H9 (cell line): ENCODE measurements at regions not wholly inside any gene's neighbourhood (a gene's known extent, or its start where the extent isn't known, plus 50 kb on each side); places are given as distances from the start of the nearest gene placed in this dataset.

Source experiments
- DNase-seq: peaks from one replicate; pipeline ENCODE4 v3.0.0-alpha.2; 2017
- H2AFZ ChIP-seq: one replicate; pipeline ENCODE4 v1.6.1; 2013; ENCODE audit warnings: mild to moderate bottlenecking, low read length, control low read depth, moderate library complexity
- H2AK5ac ChIP-seq: 2 replicates; pipeline ENCODE4 v1.6.1; 2013; ENCODE audit warnings: low read length, control low read depth, mixed read lengths; ENCODE audit not compliant: insufficient read length
- H2BK120ac ChIP-seq: one replicate; pipeline ENCODE4 v1.6.1; 2013; ENCODE audit warnings: low read depth, mild to moderate bottlenecking, low read length, control low read depth, inconsistent platforms; ENCODE audit not compliant: poor library complexity, severe bottlenecking
- H2BK12ac ChIP-seq: 2 replicates; pipeline ENCODE4 v1.6.1; 2013; ENCODE audit warnings: low read length, control low read depth, mixed read lengths, low read depth; ENCODE audit not compliant: insufficient read length
- H2BK15ac ChIP-seq: 2 replicates; pipeline ENCODE4 v1.6.1; 2013; ENCODE audit warnings: low read depth, low read length, control low read depth
- H2BK20ac ChIP-seq: one replicate; pipeline ENCODE4 v1.6.1; 2013; ENCODE audit warnings: low read depth, mild to moderate bottlenecking, low read length, control low read depth, inconsistent platforms; ENCODE audit not compliant: poor library complexity, severe bottlenecking
- H2BK5ac ChIP-seq: 2 replicates; pipeline ENCODE4 v1.6.1; 2013; ENCODE audit warnings: low read length, control low read depth, mixed read lengths; ENCODE audit not compliant: insufficient read length
- H3K14ac ChIP-seq: 2 replicates; pipeline ENCODE4 v1.6.1; 2013; ENCODE audit warnings: low read length, control low read depth; ENCODE audit not compliant: insufficient read depth
- H3K18ac ChIP-seq: 2 replicates; pipeline ENCODE4 v1.6.1; 2013; ENCODE audit warnings: low read depth, mild to moderate bottlenecking, mixed read lengths, low read length, control low read depth; ENCODE audit not compliant: insufficient read length
- H3K23ac ChIP-seq: 2 replicates; pipeline ENCODE4 v1.6.1; 2013; ENCODE audit warnings: low read length, control low read depth, mixed read lengths, low read depth; ENCODE audit not compliant: insufficient read length
- H3K23me2 ChIP-seq: 2 replicates; pipeline ENCODE4 v1.6.1; 2013; ENCODE audit warnings: low read depth, mild to moderate bottlenecking, mixed read lengths, low read length, control low read depth; ENCODE audit not compliant: insufficient read length, poor library complexity, severe bottlenecking
- H3K27ac ChIP-seq: 2 replicates; pipeline ENCODE4 v1.5.1; 2013; ENCODE audit warnings: low read length, control low read depth, mixed read lengths, low read depth; ENCODE audit not compliant: insufficient read length
- H3K27me3 ChIP-seq: 2 replicates; pipeline ENCODE4 v1.6.1; 2013; ENCODE audit warnings: low read length, control low read depth, inconsistent platforms; ENCODE audit not compliant: insufficient read depth
- H3K4ac ChIP-seq: 2 replicates; pipeline ENCODE4 v1.6.1; 2013; ENCODE audit warnings: low read depth, mild to moderate bottlenecking, control low read depth, inconsistent platforms, low read length, moderate library complexity
- H3K4me1 ChIP-seq: 2 replicates; pipeline ENCODE4 v1.6.1; 2013; ENCODE audit warnings: low read length, control low read depth, inconsistent platforms; ENCODE audit not compliant: insufficient read depth
- H3K4me2 ChIP-seq: 2 replicates; pipeline ENCODE4 v1.6.1; 2013; ENCODE audit warnings: low read length, control low read depth, mixed read lengths; ENCODE audit not compliant: insufficient read length, insufficient read depth
- H3K56ac ChIP-seq: 2 replicates; pipeline ENCODE4 v1.6.1; 2013; ENCODE audit warnings: low read depth, mild to moderate bottlenecking, mixed read lengths, low read length, control low read depth; ENCODE audit not compliant: insufficient read length
- H3K79me1 ChIP-seq: 2 replicates; pipeline ENCODE4 v1.6.1; 2013; ENCODE audit warnings: low read depth, mild to moderate bottlenecking, moderate library complexity, low read length, control low read depth, inconsistent platforms; ENCODE audit not compliant: insufficient read depth, poor library complexity, severe bottlenecking
- H3K79me2 ChIP-seq: 2 replicates; pipeline ENCODE4 v1.6.1; 2013; ENCODE audit warnings: low read length, control low read depth, inconsistent platforms; ENCODE audit not compliant: insufficient read depth
- H3K9ac ChIP-seq: 2 replicates; pipeline ENCODE4 v1.6.1; 2013; ENCODE audit warnings: low read length, control low read depth, mixed read lengths; ENCODE audit not compliant: insufficient read length; ENCODE audit errors: extremely low read depth
- H3K9me3 ChIP-seq: one replicate; pipeline ENCODE4 v1.6.1; 2013; ENCODE audit warnings: low read depth, low read length, inconsistent platforms; ENCODE audit not compliant: control insufficient read depth
- H3T11ph ChIP-seq: one replicate; pipeline ENCODE4 v1.6.1; 2013; ENCODE audit warnings: mild to moderate bottlenecking, low read length, control low read depth, inconsistent platforms
- H4K20me1 ChIP-seq: one replicate; pipeline ENCODE4 v1.6.1; 2013; ENCODE audit not compliant: control insufficient read depth, insufficient read length, insufficient read depth
- H4K5ac ChIP-seq: 2 replicates; pipeline ENCODE4 v1.6.1; 2013; ENCODE audit warnings: low read depth, mild to moderate bottlenecking, mixed read lengths, low read length, control low read depth; ENCODE audit not compliant: insufficient read length
- H4K8ac ChIP-seq: replicated peaks from 2 replicates; pipeline ENCODE4 v1.6.1; 2013; ENCODE audit warnings: low read length, control low read depth, mixed read lengths, low read depth; ENCODE audit not compliant: insufficient read length
- H4K91ac ChIP-seq: 2 replicates; pipeline ENCODE4 v1.6.1; 2013; ENCODE audit warnings: low read depth, mild to moderate bottlenecking, moderate library complexity, mixed read lengths, low read length, control low read depth; ENCODE audit not compliant: insufficient read length
- H3K27ac Mint-ChIP-seq, 3 experiments: 2 replicates in 2 of 3; 3 replicates in 1 of 3; pipeline ENCODE4 v1.8.0; 2020 to 2021; ENCODE audit warnings: mixed read lengths in 3 of 3, mild to moderate bottlenecking in 1 of 3, moderate library complexity in 1 of 3
- H3K27me3 Mint-ChIP-seq: 2 replicates; pipeline ENCODE4 v1.8.0; 2021; ENCODE audit warnings: low read depth, mild to moderate bottlenecking, moderate library complexity, mixed read lengths
- H3K36me3 Mint-ChIP-seq, 3 experiments: 2 replicates in 2 of 3; 3 replicates in 1 of 3; pipeline ENCODE4 v1.8.0; 2020 to 2021; ENCODE audit warnings: low read depth in 3 of 3, mixed read lengths in 3 of 3; ENCODE audit not compliant: insufficient read depth in 1 of 3
- H3K4me1 Mint-ChIP-seq, 2 experiments: 2 replicates each; pipeline ENCODE4 v1.8.0; 2020; ENCODE audit warnings: mixed read lengths in 2 of 2
- H3K4me3 Mint-ChIP-seq, 2 experiments: 2 replicates in 1 of 2; 3 replicates in 1 of 2; pipeline ENCODE4 v1.8.0; 2020 to 2021; ENCODE audit warnings: mild to moderate bottlenecking in 2 of 2, mixed read lengths in 2 of 2, moderate library complexity in 1 of 2
- H3K9me3 Mint-ChIP-seq, 2 experiments: 2 replicates in 1 of 2; 3 replicates in 1 of 2; pipeline ENCODE4 v1.8.0; 2020; ENCODE audit warnings: mild to moderate bottlenecking in 2 of 2, mixed read lengths in 2 of 2, moderate library complexity in 1 of 2
- CTCF ChIP-seq: fragments of 200-600 bp; sonication (generic); conservative IDR thresholded peaks from 3 replicates; pipeline ENCODE4 v1.8.0; 2021; ENCODE audit warnings: antibody characterized with exemption, mild to moderate bottlenecking
- WGBS: extraction: QIAGEN DNeasy Blood & Tissue Kit; methylation state at CpG from one replicate; pipeline ENCODE4 v1.1.7; 2013; ENCODE audit warnings: missing lambda C conversion rate, low lambda C conversion rate, mixed read lengths; ENCODE audit not compliant: insufficient read length; ENCODE audit errors: extremely low coverage; 5-methylcytosine and 5-hydroxymethylcytosine counted together

- Histone ChIP-seq H3K4ac (no peak overlapping the region), H2BK20ac (no peak overlapping the region), H3K4me2 (no peak overlapping the region), H3T11ph (no peak overlapping the region), H3K9me3 (no peaks in the 10 kb centered on the region), H3K23me2 (no peaks in the 10 kb centered on the region), H2BK120ac (no peak overlapping the region), H3K27ac (no peak overlapping the region), H3K9ac (no peak overlapping the region), H3K56ac (no peak overlapping the region), H4K91ac (no peak overlapping the region), H2BK12ac (no peak overlapping the region), H3K79me2 (no peaks in the 10 kb centered on the region), H3K27me3 (no peaks in the 10 kb centered on the region), H4K8ac (no peak overlapping the region), H3K23ac (no peak overlapping the region), H3K4me1 (no peaks in the 10 kb centered on the region), H2AK5ac (no peak overlapping the region), H2BK15ac (no peak overlapping the region), H2BK5ac (no peak overlapping the region), H3K14ac (no peak overlapping the region), H2AFZ (no peak overlapping the region), H3K79me1 (no peaks in the 10 kb centered on the region), H3K18ac (no peak overlapping the region), H4K20me1 (no peaks in the 10 kb centered on the region), H4K5ac (no peak overlapping the region)
- no peak for TF ChIP-seq CTCF
- peaks cover 12 to 13% of the 10 kb centered on the region in 2 experiments for H3K4me1 Mint-ChIP-seq
- no peak for DNase-seq
- no CpG with 5 or more reads among the region's 1 CpG for WGBS
- H3K27me3 Mint-ChIP-seq = no peaks in the 10 kb centered on the region; the same call in 1 of the 2 replicates
- H3K9me3 Mint-ChIP-seq = no peaks in the 10 kb centered on the region
- no peak overlapping the region for H3K27ac Mint-ChIP-seq
- no peaks in the 10 kb centered on the region for H3K36me3 Mint-ChIP-seq
- H3K4me3 Mint-ChIP-seq = no peak overlapping the region
These were observed 270.3 kb downstream of the MZT1 start for GRCh38 chr13:72457151-72457550.
